Spleen (tissue), 11 donors: ENCODE measurements at regions not wholly inside any gene's neighbourhood (a gene's known extent, or its start where the extent isn't known, plus 50 kb on each side); places are given as distances from the start of the nearest gene placed in this dataset.

Source experiments
- DNase-seq: peaks from one replicate; pipeline ENCODE4 v3.0.0-alpha.2; 2020
- H3K27ac ChIP-seq, 8 donors: fragments of 200-600 bp; sonication (generic) in 7 of 8; 1 replicate in 4 of 8; 2 replicates in 4 of 8; pipeline versions ENCODE4 v1.5.0 to v1.8.0; 2016 to 2021; ENCODE audit warnings: inconsistent platforms in 4 of 8, mild to moderate bottlenecking in 4 of 8, moderate library complexity in 1 of 8
- H3K27me3 ChIP-seq, 7 donors: fragments of 200-600 bp; sonication (generic) in 6 of 7; replicated peaks in 1 of 7; 1 replicate in 4 of 7; 2 replicates in 3 of 7; pipeline versions ENCODE4 v1.5.0 to v1.8.0; 2016 to 2021; ENCODE audit warnings: inconsistent platforms in 3 of 7, mild to moderate bottlenecking in 1 of 7
- H3K36me3 ChIP-seq, 6 donors: fragments of 200-600 bp; sonication (generic) in 5 of 6; 1 replicate in 4 of 6; 2 replicates in 2 of 6; pipeline versions ENCODE4 v1.5.0 to v1.8.0; 2016 to 2021; ENCODE audit warnings: inconsistent platforms in 2 of 6
- H3K4me1 ChIP-seq, 6 donors: fragments of 200-600 bp; sonication (generic) in 5 of 6; 1 replicate in 3 of 6; 2 replicates in 3 of 6; pipeline versions ENCODE4 v1.5.0 to v1.8.0; 2016 to 2021; ENCODE audit warnings: inconsistent platforms in 3 of 6
- H3K4me3 ChIP-seq, 8 donors: fragments of 200-600 bp; sonication (generic) in 7 of 8; 1 replicate in 4 of 8; 2 replicates in 4 of 8; pipeline versions ENCODE4 v1.5.0 to v1.8.0; 2016 to 2021; ENCODE audit warnings: inconsistent platforms in 4 of 8, mild to moderate bottlenecking in 4 of 8, moderate library complexity in 2 of 8
- H3K9me3 ChIP-seq, 8 donors: fragments of 200-600 bp; sonication (generic) in 7 of 8; 1 replicate in 4 of 8; 2 replicates in 4 of 8; pipeline versions ENCODE4 v1.5.0 to v1.8.0; 2016 to 2021; ENCODE audit warnings: inconsistent platforms in 4 of 8
- POLR2A ChIP-seq, 3 donors: fragments of 450-650 bp; IDR thresholded peaks; one replicate each; pipeline ENCODE4 v1.5.1; 2017; ENCODE audit warnings: antibody characterized with exemption in 3 of 3, mild to moderate bottlenecking in 1 of 3
- POLR2AphosphoS5 ChIP-seq, 3 donors: sonication (generic); formaldehyde crosslinking; IDR thresholded peaks; one replicate each; pipeline ENCODE4 v1.5.1; 2017; ENCODE audit warnings: antibody characterized with exemption in 3 of 3
- WGBS, 5 donors: extraction: QIAGEN DNeasy Blood & Tissue Kit in 3 of 5; methylation state at CpG; one replicate each; pipeline versions ENCODE4 v1.1.5 to v1.1.7; 2013 to 2018; 5-methylcytosine and 5-hydroxymethylcytosine counted together
- intact Hi-C: fragments of 100-400 bp; cut with DNase I; formaldehyde crosslinking; loops from one replicate; pipeline ENCODE4 v1.15.0; 2023; ENCODE audit warnings: low total_unique reads
- TF ChIP-seq, protein P1 (sequence below), 11 experiments: fragments of 200-600 bp in 7 of 11; fragments of 450-650 bp in 4 of 11; sonication (generic) in 4 of 11; IDR thresholded peaks in 8 of 11; conservative IDR thresholded peaks in 3 of 11; 1 replicate in 7 of 11; 2 replicates in 4 of 11; pipeline versions ENCODE4 v1.4.0 to v1.8.0; 2016 to 2021; ENCODE audit warnings: antibody characterized with exemption in 11 of 11, inconsistent platforms in 4 of 11, mild to moderate bottlenecking in 1 of 11
- donor health status: healthy with polysubstance abuse.
- donor health status: DM: no; HTN: no; CAD: no; lungs with moderate emphysema.
- donor health status: DM: no; HTN: no; CAD: no.
- donor health status: Bipolar disorder and iron deficiency.
- donor health status: healthy.
- donor health status: DM: no; HTN: no; CAD: no.
- donor health status: DM: yes; HTN: yes; CAD: no.

- Histone ChIP-seq H3K9me3 (no peaks in the 10 kb centered on the region), H3K27ac (no peak overlapping the region), H3K27me3 (no peaks in the 10 kb centered on the region), H3K36me3 (no peaks in the 10 kb centered on the region), H3K4me1 (no peaks in the 10 kb centered on the region), H3K4me3 (no peak overlapping the region)
- TF ChIP-seq POLR2AphosphoS5 (IDR thresholded peaks at IDR 0.05) = no peak
- TF ChIP-seq, protein P1, sequence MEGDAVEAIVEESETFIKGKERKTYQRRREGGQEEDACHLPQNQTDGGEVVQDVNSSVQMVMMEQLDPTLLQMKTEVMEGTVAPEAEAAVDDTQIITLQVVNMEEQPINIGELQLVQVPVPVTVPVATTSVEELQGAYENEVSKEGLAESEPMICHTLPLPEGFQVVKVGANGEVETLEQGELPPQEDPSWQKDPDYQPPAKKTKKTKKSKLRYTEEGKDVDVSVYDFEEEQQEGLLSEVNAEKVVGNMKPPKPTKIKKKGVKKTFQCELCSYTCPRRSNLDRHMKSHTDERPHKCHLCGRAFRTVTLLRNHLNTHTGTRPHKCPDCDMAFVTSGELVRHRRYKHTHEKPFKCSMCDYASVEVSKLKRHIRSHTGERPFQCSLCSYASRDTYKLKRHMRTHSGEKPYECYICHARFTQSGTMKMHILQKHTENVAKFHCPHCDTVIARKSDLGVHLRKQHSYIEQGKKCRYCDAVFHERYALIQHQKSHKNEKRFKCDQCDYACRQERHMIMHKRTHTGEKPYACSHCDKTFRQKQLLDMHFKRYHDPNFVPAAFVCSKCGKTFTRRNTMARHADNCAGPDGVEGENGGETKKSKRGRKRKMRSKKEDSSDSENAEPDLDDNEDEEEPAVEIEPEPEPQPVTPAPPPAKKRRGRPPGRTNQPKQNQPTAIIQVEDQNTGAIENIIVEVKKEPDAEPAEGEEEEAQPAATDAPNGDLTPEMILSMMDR (IDR thresholded peaks at IDR 0.05 in 8 of 11, conservative IDR thresholded peaks at IDR 0.05 in 3 of 11) = no peak
- no peak for TF ChIP-seq POLR2A (IDR thresholded peaks at IDR 0.05)
- WGBS, 5 donors = 82 to 89% (median 83%) methylated on average over 4 of the region's 4 CpGs
- no peak for DNase-seq
- intact Hi-C loops = no loop called here
These were observed 322.1 kb downstream of the OSTF1 start for GRCh38 chr9:75410405-75410804.

GRCh38 chr9:75414371-75415160 lies 326.3 kb downstream of the OSTF1 start:
- Histone ChIP-seq H3K9me3 (no peaks in the 10 kb centered on the region), H3K36me3 (no peaks in the 10 kb centered on the region), H3K27me3 (no peaks in the 10 kb centered on the region), H3K27ac (no peak overlapping the region), H3K4me3 (no peak overlapping the region), H3K4me1 (no peaks in the 10 kb centered on the region)
- WGBS, 5 donors = 68 to 75% (median 70%) methylated on average over 5 of the region's 5 CpGs
- no peak for DNase-seq
- TF ChIP-seq POLR2AphosphoS5 (IDR thresholded peaks at IDR 0.05) (no peak), POLR2A (IDR thresholded peaks at IDR 0.05) (no peak)
- TF ChIP-seq, protein P1 (IDR thresholded peaks at IDR 0.05 in 8 of 11, conservative IDR thresholded peaks at IDR 0.05 in 3 of 11) = no peak
- intact Hi-C loops = no loop called here

- Histone ChIP-seq H3K27me3 (no peaks in the 10 kb centered on the region), H3K4me1 (peaks cover 0 to 3% (median 0%) of the 10 kb centered on the region in 6 donors), H3K27ac (no peak overlapping the region), H3K9me3 (no peaks in the 10 kb centered on the region), H3K4me3 (no peak overlapping the region), H3K36me3 (no peaks in the 10 kb centered on the region)
- whole genome bisulfite sequencing, 5 donors = 87 to 95% (median 93%) methylated on average over 4 of the region's 4 CpGs
- intact Hi-C loops = no loop called here
- no peak for DNase-seq
- TF ChIP-seq POLR2A (IDR thresholded peaks at IDR 0.05) (no peak), POLR2AphosphoS5 (IDR thresholded peaks at IDR 0.05) (no peak)
- TF ChIP-seq, protein P1 (IDR thresholded peaks at IDR 0.05 in 8 of 11, conservative IDR thresholded peaks at IDR 0.05 in 3 of 11) = no peak
These were observed 329.2 kb downstream of the OSTF1 start for GRCh38 chr9:75417471-75417870.

DNA sequence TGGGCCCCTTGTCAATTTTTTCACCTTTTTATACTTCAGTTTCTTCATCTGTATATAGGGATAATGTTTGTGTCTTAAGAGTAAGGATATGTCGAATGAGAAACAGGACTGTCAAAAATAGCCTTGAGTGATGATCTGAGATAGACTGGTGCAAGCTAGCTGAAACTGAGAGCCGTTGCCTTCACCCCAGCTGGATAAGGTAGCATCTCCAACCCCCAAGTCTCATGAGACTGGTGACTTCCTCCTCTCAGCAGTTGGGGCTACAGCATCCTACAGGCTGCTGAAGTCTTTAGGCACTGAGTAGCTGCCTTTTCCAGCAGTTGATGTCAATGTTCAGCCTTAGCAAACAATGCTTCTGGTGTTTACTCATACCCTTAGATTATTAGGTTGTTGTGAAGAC lies 330.2 kb downstream of the OSTF1 start:
- Histone ChIP-seq H3K36me3 (no peaks in the 10 kb centered on the region), H3K27ac (no peak overlapping the region), H3K4me3 (no peak overlapping the region), H3K4me1 (peaks cover 0 to 3% (median 0%) of the 10 kb centered on the region in 6 donors), H3K9me3 (no peaks in the 10 kb centered on the region), H3K27me3 (no peaks in the 10 kb centered on the region)
- intact Hi-C loops = no loop called here
- no peak for DNase-seq
- TF ChIP-seq, protein P1 (IDR thresholded peaks at IDR 0.05 in 8 of 11, conservative IDR thresholded peaks at IDR 0.05 in 3 of 11) = no peak
- no peak for TF ChIP-seq POLR2AphosphoS5 (IDR thresholded peaks at IDR 0.05)
- TF ChIP-seq POLR2A (IDR thresholded peaks at IDR 0.05) = no peak
- 54 to 74% (median 66%) methylated on average over 2 of the region's 2 CpGs for WGBS, 5 donors
